Tibial nerve (tissue), 4 donors: ENCODE measurements at regions not wholly inside any gene's neighbourhood (a gene's known extent, or its start where the extent isn't known, plus 50 kb on each side); places are given as distances from the start of the nearest gene placed in this dataset.

ENCODE experiments used
- CTCF ChIP-seq, 5 experiments: fragments of 200-600 bp in 3 of 5; fragments of 450-650 bp in 2 of 5; sonication (generic) in 3 of 5; IDR thresholded peaks; one replicate each; pipeline ENCODE4 v1.5.1; 2016 to 2019; ENCODE audit warnings: antibody characterized with exemption in 5 of 5, mild to moderate bottlenecking in 3 of 5, moderate library complexity in 2 of 5
- EP300 ChIP-seq, 2 donors: sonication (generic); formaldehyde crosslinking; IDR thresholded peaks; one replicate each; pipeline ENCODE4 v1.6.1; 2017; ENCODE audit warnings: antibody characterized with exemption in 2 of 2, mild to moderate bottlenecking in 1 of 2
- POLR2A ChIP-seq, 2 donors: fragments of 450-650 bp; IDR thresholded peaks; one replicate each; pipeline ENCODE4 v1.6.1; 2017; ENCODE audit warnings: antibody characterized with exemption in 2 of 2, mild to moderate bottlenecking in 2 of 2, moderate library complexity in 2 of 2

- TF ChIP-seq POLR2A (IDR thresholded peaks at IDR 0.05) = no peak
- TF ChIP-seq CTCF (IDR thresholded peaks at IDR 0.05) = no peak
- no peak for TF ChIP-seq EP300 (IDR thresholded peaks at IDR 0.05)
Measured at GRCh38 chr3:117471831-117472230, 762.3 kb downstream of the TUSC7 start.
